GM21381 (cell line): ENCODE measurements at regions not wholly inside any gene's neighbourhood (a gene's known extent, or its start where the extent isn't known, plus 50 kb on each side); places are given as distances from the start of the nearest gene placed in this dataset.

ENCODE experiments used
- ATAC-seq: cut with Tn5 transposase; IDR thresholded peaks from one replicate; pipeline ENCODE4 v1.9.1; 2021; ENCODE audit warnings: mild to moderate bottlenecking, moderate library complexity; ENCODE audit not compliant: unreplicated experiment

DNA sequence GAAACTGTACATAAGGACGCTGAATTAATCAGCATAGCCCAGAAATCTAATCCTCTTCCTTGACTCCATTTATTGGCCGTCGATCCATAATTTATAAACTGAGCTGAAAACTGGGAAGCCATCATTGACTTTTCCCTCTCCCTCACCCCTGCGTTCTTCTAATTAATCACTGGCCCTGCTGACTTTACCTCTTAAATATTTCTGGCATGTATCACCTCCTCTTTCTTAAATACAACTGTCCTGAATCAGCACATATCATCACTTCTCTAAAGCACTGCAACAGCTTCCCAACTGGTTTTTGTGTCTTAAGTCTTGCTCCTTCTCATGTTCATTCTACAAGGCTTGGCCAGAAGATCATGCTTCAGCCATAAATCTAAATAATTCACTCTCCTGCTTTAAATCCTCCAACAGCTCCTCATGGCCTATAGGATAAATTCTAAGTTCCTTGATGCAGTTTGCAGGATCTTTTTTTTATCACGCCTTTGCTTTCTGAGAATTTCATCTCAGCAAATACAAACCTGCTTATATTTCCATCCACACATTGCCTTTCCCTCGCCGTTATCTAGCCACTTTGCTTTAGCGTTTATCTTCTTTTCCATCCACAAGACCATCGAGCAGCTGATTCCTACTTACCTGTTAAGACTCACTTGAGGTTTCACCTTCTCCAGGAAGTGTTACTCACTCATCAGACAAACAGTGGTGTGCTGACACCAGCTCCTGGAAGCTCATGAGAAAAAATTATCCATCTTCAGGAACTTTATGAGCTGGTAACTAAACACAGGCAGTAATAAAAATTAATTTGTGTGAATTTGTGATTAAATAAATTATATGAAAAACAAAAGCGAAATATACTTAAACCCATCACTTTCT, 295.6 kb upstream of the FLRT2 start:
- no peak for ATAC-seq

DNA sequence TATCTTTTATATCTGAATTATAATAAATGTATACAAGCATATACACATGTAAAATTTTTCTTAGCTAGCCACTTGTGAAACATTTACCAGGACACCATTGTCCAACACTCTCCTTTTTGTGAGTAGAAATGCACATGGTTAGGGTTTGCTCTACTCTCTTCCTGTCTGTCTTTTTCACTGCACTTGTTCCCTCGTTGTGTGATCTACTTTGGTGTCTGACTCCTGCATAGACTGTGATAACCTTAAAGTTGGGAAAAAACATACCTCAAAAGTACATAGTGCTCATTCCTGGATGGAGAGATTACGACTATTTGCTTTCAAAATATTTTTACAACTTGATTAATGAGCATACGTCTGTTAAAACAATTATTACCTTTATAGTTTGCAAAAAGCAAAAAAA, 294.1 kb upstream of the FLRT2 start:
- ATAC-seq, result no peak

DNA sequence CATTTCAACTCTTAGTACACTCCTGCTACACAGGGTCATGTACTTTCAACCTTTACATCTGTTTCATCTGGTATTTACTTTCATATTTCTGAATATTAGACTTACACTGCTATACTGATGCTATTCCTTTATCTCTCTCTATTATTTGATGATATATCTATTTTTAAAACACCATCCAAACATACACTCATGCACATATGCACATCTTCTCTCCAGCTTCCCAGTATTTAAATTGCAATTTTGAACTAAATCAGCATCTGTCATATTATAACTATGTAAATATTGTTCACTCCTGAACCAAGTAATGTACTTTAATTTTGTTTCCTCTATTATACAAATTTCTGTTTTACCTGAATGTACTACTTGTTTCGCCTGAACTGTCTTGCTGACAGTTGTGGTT, 293.6 kb upstream of the FLRT2 start:
- no peak for ATAC-seq

DNA sequence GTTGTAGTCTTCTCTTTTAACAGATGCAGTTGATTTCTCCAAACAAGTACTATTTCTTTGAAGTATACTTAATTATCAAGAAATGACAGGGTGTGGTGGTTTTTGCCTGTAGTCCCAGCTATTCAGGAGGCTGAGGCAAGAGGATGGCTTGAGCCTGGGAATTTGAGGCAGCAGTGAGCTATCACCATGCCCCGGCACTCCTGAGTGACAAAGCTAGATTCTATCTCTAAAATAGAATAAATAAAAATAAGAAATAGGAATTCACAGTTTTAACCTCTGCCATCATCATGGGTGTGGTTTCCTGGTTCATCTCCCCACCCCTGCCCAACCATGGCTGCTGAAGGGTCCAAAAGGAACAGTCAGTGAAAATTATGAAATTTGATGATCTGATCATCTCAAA, 290.2 kb upstream of the FLRT2 start:
- no peak for ATAC-seq

DNA sequence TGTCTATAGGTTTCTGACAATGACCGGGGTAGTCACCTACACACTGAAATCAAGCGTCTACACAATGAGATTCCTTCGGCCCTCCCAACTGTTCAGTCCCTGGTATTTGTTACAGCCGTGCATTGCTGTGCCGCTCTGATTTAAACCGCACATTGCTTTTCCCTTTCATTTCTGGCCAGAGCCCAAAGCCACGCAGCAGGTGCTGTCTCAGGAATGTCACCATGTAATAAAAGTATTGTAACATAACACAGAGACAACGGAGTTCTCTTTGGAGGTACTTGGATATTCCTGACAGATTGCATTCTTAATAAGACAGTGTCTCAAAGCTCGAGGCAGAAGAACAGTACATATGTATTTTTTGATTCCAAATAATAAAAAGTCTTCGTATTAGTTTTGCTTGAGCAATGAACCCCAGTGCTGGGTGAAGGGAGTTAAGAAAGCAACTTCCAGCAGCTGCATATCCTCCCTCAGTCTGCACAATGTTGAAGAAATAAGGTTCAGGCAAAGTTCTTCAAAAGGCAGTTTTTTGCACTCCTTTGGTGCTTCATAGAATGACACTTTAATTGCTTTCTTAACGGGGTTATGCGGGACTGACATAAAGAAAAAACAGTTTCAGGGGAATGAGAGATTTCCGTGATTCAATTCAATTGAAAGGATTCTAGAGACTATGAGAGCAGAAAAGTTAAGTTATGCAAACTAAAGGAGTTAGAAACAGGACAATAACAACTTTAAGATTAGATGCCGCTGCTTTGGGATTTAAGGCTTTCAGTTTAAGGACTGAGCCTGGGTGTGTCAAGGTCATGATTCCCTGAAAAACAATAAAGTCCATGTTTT, 288.7 kb upstream of the FLRT2 start:
- no peak for ATAC-seq

DNA sequence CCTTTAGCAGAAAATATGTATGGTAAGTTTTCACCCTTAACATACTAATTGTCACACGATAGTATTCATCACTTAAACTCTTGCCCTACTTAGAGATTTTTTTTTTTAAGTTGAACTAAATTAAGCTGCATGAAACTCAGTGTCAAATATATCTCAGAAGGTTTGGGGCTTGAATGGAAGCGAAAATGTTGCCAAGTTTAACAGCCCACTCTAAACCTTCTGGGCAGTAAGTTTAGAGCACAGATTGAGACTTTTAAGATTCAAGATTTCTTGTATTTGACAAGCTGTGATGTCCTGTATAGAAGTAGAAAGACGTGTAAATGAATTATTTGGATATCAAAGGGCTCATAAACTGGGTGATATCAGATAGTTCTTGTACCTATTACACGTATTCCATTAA, 287.3 kb upstream of the FLRT2 start:
- ATAC-seq, result no peak

DNA sequence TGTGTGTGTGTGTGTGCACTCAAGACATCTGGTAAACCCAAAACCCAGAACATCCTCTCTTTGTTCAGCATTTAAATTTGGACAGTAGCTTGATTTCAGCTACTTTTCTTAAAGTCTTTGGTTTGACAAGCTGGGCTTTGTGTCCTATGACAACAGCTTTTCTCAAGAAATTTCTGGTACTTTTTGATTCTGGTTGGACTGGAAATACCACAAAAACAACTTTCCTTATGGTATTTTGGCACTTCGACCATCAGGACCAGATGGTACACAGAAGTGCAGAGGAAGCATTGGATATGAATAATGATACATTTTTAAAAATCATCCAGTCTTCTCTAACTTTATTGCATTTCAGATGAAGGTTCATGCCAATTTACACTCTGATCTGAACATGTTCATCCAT, 286.6 kb upstream of the FLRT2 start:
- ATAC-seq, result no peak

DNA sequence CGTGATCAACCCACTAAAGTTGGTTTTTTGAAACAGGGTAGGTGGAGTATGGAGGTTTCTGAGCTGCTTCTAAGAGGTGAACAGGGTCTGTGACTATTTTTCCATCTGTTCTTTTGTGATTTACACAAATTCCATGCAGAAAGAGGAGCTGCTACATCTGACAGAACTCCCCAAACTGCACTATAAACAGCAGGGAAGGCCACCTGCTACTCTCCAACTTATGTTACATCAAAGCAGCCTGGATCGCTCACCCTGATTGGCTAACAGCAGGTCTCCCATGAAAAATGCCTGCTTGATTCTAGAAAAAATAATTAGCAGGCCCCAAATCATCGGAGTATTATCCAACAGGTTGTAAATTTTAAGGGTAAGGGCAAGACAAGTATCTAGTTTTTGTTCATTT, 282.9 kb upstream of the FLRT2 start:
- ATAC-seq, result no peak

DNA sequence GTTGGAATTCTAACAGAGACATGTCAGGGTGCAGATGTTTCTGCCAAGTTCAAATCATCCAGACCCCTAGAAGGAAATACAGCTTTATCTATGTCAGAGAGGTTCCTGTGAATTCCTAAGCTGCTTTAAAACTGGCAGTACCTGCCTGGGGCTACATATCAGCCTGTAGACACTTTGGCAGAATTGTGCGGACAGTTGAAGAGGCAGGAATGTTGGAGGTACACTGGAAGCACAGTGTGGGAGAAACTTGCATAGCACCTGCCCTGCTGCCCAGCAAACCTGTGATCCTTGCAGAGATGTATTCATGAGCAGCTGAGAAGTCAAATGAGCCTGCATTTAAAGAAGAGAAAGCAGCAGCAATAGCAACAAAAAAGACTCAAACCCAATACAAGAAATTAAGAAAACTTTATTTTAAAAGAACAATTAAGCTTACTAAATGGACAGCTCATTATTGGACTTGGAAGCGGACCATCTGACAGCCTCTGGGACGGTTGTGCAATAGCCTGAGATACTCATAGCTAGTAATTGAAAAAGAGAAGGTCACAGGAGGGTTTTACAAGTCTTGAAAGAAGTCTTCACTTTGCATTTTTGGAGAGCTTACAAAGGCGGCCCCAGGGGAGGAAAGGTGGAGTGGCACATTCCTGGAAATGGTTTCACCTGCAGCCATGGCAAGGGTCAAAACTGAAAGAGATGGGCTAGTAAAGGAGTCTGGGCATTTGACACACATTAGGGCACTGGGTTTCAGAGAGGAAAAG, 280.9 kb upstream of the FLRT2 start:
- no peak for ATAC-seq

DNA sequence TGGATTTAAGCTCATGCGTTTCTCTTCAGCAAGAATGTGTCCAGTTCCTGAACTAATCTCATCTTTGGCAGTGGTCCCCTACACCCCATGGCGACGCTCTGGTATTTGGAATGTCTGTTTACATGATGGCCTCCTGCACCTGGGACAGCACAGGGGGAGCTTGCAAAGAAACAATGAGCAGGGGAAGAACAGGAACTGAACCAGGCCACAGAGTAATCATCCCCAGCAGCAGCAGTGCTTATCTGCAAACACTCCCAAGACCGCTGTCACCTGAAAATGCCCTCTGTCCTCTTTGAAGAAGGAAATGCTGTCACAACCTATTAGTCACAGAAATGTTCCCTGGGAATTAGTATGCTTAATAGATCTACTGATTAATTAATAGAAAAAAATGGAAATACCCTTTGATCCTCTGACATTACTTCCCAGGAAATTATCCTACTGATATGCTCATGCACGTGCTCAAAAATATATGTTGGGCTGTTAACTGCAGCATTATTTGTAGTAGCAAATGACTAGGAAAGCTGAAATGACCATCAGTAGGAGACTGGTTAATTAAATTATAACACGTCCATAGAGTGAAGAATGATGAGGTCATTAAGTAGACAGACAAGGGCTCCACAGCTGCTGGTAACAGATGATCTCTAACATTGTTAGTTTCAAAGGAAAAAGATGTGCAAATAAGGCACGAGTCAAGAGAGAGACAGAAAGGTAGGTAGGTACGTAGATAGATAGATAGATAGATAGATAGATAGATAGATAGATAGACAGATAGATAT, 279.3 kb upstream of the FLRT2 start:
- no peak for ATAC-seq

DNA sequence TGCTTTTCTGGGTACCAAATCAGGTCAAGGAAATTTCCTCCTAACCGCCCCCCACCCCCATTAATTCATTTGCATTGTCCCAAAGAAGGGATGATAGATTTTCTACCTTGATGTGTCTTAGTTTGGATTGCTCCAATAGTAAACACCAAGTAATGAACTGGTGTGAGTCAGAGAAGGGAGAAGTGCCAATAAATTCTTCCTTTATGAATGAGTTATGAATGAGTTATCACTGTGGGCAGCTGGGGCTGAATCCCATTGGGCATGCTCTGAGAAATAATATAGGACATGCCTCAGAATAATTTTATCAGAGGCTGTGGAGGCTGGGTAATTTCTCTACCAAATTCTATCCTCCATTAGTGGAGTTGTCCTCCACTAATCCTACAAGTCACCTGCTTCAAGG, 277.9 kb upstream of the FLRT2 start:
- no peak for ATAC-seq

DNA sequence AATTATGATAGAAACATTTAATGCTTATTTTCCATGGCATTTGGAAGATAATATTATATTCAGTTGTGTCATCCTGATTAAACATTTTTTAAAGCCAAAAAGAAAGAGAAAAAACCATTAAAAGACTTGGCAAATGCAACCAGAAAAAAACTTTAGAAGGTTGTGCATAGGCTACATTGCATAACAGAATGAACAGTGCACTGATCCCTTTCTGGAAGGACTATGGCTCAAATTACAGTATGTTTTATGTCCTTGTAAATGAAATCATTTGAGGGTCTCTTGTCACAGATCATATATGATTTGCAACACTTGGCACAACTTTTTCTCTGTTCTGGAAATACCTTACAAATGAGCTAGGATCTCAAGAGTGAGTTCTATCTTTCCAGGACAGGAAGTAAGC, 275.2 kb upstream of the FLRT2 start:
- no peak for ATAC-seq

DNA sequence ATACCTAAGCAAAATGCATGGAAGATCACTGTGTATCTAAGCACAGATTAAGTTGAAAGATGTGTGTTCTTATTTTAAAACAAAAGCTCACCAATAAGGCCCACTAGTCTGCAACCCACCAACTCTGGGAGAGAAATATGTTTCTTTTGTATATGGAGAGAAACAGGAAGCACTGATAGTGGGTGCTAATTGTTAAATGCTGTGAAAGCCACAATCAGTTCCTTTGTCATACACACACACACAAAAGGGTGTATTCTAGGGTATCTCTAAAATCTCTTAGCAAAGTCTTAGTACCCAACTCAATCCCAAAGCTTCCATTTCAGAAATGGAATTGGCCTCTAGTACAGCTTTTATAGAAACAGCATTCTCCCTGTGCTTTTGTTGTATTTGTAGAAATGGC, 272.7 kb upstream of the FLRT2 start:
- no peak for ATAC-seq

DNA sequence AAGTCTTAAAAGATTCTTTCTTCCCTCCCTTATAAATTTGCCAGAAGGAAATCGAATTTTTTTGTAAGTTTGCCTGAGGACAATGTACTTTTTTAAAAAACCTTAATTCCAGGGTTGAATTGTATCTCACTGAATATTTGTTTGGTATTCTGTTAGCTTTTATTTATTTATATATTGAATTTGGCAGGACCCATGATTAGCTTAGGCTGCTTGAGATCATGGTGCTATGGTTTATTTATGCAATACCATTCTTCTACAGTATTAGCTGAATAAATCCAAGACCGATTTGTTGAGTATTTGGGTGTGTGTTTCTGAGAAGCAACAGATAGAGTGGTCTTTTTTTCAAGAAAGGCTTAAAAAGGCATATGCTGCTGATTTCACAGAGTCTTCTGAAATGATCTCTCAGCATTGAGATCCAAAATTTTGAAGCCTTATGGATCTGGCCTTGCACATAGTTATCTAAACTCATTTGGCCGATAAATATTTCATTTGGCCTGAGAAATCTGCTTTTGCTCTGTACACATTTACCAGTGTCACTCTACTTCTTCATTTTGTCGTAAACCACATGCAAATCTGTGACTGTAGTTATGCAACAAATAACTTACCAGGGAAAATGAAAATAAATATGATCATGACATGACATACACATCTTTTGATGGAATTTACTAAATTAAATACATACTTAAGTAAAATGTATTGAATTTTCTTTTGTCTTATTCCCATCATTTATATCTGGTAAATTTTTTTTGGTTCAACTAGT, 265.8 kb upstream of the FLRT2 start:
- ATAC-seq, result no peak

DNA sequence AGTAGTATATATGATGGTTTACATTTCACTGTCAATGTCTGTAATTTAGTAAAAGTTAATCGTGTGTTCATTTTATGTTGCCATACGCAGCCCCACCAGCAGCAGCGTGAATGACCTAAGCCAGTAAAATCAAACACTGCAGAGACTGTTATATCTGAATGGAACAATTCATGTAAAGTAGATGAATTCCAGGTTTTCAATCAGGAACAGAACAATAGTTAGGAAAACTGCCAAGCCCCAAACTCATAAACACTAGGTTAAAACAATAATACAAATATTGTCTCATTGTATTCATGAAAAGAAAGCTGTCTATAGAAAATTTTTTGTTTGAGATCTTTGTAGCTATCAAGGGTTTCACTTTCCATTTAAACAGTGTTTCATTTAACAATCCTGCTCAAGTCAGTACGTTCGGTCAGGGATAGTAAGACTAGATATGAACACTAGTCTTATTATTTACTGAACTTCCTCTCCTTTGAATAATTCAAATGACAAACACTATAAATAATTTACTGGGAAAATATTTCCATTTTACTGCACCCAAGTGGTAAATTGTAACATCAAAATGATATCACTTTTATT, 256.8 kb upstream of the FLRT2 start:
- no peak for ATAC-seq

DNA sequence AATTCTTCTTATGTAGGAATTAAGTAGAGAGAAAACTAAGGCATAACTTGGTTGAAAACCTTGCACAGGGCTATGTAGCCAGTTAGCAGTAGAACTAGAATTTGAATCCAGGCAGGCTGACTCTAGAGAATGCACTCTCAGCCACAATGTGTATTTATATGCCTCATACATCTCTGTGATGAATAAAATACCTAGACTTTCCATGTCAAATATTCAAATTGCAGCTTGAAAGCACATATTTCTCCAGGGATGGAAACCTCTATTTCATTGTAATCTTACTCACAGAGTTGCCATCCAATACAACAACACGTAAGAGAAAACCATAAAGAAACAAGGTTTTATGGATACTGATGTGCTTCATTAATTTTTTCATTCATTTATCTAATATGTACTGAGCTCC, 256.0 kb upstream of the FLRT2 start:
- no peak for ATAC-seq

DNA sequence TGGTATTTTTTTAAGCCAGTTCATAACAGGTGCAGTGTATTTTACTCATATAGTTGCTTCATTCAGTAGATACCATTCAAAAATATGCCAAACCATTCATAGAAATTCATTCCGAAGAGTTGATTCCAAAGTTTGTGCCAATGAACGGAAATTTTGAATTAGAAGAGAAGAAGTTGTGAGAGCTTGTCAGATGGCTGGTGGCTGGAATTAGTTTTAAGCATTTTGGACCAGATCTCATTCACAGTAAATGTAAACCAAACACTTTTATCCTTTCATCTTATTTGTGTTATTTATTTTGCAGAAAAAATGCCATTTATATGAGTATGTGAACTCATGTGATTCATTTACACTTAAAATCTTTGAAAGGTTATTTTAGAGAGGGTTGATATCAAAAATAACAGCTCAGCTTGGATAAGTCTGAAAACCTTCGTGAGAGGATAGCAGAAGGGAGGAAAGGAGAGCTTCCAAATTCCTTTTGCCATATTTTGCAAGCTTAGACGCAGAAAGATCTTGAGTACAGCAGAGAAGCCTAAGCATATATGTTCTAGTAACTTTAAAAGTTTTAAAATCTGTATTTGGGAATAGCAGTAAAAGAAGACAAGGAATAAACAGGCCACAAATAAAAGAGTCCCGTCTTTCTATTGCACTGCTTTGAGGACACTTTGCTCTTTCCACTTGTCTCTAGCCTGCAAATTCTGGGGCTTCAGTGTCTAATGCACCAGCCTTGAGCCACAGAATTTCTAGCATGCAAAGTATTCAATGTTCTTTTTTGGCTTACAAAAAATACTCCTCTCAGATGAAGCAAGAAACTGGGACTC, 253.6 kb upstream of the FLRT2 start:
- ATAC-seq, result no peak

DNA sequence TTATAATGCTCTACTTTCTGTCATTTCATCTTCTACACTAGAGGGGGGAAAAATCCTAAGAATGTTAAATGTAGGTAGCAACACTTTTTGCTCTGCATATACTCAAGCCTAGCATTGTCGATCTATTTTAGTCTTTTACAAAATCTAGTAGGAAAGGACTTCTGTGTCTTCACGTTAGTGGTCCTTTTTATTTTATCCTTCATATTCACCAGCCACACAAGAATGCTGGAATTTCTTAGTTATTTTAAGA, 253.0 kb upstream of the FLRT2 start:
- ATAC-seq, result no peak

DNA sequence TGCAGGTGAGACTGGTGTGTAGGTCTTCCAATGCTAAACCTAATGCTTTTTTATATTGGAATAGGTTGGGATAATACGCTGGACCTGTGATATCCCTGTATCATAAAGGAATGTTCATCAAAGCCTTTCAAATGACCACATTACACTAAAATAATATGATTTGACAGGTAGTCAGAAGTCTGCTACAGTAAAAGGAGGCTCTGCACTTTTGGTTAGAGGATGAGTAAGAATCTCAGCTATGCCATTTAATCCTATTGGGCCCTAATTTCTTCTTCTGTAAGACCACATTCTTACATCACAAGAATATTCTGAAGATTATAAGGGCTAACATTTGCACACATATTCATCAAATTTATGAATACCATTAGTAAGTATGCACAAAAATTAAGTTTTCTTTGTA, 250.5 kb upstream of the FLRT2 start:
- no peak for ATAC-seq
